ENCODE measurements at regions not wholly inside any gene's neighbourhood (a gene's known extent, or its start where the extent isn't known, plus 50 kb on each side); places are given as distances from the start of the nearest gene placed in this dataset.

DNA sequence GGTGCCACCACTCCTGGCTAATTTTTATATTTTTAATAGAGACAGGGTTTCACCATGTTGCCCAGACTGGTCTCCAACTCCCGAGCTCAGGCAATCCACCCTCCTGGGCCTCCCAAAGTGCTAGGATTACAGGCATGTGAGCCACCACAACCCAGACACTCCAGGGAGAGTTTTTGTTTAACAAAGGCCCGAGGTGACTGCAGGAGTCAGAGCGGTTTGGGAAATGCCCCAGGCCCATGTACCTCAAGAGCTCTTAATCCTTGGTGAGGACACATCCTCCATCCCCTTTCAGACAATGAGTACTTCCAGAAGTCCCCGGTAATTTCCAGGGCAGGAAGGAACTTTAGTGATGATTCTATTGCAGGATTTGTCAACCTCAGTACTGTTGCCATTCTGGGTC lies 176.0 kb downstream of the ESRRB start:
- DNase-seq (ENCODE audit: low spot score) (no peak), ATAC-seq (ENCODE audit: low FRiP score) (no peak)
- TF ChIP-seq, protein P1, sequence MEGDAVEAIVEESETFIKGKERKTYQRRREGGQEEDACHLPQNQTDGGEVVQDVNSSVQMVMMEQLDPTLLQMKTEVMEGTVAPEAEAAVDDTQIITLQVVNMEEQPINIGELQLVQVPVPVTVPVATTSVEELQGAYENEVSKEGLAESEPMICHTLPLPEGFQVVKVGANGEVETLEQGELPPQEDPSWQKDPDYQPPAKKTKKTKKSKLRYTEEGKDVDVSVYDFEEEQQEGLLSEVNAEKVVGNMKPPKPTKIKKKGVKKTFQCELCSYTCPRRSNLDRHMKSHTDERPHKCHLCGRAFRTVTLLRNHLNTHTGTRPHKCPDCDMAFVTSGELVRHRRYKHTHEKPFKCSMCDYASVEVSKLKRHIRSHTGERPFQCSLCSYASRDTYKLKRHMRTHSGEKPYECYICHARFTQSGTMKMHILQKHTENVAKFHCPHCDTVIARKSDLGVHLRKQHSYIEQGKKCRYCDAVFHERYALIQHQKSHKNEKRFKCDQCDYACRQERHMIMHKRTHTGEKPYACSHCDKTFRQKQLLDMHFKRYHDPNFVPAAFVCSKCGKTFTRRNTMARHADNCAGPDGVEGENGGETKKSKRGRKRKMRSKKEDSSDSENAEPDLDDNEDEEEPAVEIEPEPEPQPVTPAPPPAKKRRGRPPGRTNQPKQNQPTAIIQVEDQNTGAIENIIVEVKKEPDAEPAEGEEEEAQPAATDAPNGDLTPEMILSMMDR (IDR thresholded peaks at IDR 0.05) = no peak

DNA sequence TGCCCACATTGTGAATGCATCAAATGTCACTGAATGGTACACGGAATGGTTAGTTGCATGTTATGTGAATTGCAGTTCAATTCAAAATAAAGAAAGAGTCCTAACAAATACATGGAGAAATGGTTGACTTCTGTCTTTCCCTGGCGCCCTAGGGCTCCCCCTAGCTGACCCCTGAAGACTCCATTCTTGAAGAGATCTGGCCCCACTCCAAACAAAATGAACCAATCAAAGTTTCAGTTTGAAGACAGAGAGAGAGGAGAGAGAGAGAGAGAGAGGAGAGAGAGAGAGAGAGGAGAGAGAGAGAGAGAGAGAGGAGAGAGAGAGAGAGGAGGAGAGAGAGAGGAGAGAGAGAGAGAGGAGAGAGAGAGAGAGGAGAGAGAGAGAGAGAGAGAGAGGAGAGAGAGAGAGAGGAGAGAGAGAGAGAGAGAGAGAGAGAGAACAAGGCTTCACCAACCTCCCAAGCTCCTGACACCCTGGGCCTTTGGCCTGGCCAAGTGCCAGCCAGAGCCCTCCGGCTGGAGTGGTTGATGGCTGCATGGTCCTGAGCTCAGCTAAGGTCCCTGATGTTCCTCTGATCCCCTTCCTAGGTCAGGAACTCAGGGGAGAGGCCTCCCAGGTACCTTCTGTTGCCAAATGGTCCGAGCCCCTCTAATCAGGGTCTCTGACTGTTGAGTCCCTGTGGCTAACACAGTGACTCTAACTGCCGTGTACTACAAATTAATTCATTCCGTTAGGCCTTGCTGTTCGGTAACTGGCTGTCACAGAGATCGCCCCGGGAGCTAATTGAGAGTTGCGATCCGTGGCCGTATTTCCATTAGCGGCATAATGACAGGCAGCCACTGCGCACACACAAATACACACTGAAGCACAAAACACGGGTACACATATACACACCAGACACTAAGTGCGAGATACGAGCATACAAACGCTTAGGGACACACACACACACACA lies 188.8 kb downstream of the ESRRB start:
- TF ChIP-seq, protein P1 (IDR thresholded peaks at IDR 0.05) = no peak
- DNase-seq (ENCODE audit: low spot score) (no peak), ATAC-seq (ENCODE audit: low FRiP score) (no peak)

DNA sequence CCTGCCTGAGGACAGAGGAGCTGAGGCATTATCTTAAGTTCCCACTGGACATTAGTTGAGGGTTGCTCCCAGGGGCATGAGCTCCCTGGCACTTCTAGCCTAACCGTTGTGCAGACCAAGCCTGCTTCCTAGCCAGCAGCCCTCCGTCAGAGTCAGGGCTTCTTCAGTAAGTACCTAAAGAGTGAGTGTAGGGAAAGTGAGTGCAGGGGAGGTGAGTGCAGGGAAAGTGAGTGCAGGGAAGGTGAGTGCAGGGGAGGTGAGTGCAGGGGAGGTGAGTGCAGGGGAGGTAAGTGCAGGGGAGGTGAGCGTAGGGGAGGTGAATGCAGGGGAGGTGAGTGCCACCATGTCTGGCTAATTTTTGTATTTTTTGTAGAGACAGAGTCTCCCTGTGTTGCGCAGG lies 190.5 kb downstream of the ESRRB start:
- DNase-seq (ENCODE audit: low spot score) = no peak
- TF ChIP-seq, protein P1 (IDR thresholded peaks at IDR 0.05) = no peak
- no peak for ATAC-seq (ENCODE audit: low FRiP score)

DNA sequence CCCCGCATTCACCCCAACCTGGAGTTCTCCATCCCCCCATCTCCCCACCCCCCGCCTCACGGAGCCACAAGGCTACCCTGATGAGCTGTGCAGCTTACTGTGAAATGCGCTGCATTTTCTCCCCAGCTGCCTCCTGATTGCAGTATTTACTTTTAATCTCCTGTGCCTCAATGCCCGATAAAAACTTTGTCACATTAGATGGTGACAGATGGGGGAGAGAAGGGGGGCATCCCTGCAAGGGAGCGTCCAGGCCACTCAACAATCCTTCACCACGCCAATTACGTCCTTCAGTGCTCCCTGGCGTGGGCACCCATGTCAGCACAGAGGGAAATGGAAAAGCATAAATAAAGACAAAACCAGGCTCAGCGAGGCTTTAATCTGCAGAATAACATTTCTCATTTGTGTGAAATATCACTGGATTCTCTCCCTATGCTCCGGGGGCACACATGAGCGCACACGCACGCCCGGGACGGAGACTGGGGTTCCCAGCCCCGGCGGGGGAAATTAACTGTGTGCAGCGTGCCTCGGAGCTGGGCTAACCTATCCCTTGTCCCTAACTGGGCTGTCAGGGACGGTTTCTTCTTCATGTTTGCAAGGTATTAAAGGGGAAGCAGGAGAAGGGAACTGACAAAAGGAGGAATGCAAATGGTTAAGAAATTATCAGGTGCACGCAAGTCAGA lies 186.7 kb upstream of the VASH1 start:
- ATAC-seq (ENCODE audit: low FRiP score) (no peak), DNase-seq (ENCODE audit: low spot score) (no peak)
- TF ChIP-seq, protein P1 (IDR thresholded peaks at IDR 0.05) = no peak

DNA sequence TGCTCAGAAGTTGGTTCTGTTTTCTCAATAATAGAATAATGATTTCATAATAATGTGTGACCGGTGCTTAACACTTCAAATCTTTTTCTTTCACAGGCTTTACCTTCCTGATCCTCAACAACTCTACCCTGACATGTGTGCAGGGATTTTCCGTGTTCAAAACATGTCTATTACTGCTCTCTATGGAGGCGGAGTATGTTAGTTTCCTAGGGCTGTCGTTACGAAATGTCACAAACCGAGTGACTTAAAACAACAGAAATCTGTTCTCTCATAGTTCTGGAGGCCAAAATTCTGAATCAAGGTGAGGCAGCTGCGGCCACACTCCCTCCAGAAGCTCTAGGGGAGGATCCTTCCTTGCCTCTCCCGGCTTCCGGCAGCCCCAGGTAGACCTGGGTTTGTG lies 186.2 kb upstream of the VASH1 start:
- DNase-seq (ENCODE audit: low spot score) (no peak), ATAC-seq (ENCODE audit: low FRiP score) (no peak)
- TF ChIP-seq, protein P1 (IDR thresholded peaks at IDR 0.05) = no peak

DNA sequence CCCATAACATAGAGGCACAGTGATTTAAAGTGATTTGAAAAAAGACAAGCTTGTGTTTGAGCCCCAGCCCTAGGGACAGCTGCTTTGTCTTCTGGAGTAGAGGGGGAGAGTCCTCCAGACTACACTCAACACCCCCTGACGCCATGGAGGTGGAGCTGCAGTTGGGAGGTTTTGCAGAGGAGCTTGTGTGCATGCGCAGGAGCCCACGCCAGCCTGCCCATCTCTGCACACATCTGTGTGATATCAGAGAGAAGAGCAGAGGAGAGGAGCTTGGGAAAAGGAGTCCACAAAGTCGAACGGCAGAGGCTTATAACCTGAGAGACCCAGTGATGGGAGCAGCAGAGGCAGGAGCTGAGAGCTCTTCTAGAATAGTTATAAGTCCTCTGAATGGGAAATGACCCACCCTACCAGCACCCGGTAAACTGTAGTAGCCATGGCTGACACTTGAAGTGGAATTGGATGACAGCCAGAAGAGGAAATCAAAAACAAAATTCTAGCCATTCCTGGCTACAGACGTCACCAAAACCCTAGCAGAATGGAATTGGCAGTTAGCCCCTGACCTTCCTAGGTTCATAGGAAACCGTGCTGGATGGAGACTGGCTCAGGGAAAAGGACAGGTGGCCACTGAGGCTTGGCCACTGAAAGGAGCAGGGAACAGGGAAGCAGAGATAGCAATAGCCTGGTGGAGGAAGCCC lies 185.1 kb upstream of the VASH1 start:
- TF ChIP-seq, protein P1 (IDR thresholded peaks at IDR 0.05) = no peak
- ATAC-seq (ENCODE audit: low FRiP score) (no peak), DNase-seq (ENCODE audit: low spot score) (no peak)

Data from omental fat pad (tissue), 3 donors.